SK-N-SH (cell line): ENCODE measurements at regions not wholly inside any gene's neighbourhood (a gene's known extent, or its start where the extent isn't known, plus 50 kb on each side); places are given as distances from the start of the nearest gene placed in this dataset.

Source experiments
- CTCF ChIA-PET: fragments of 300-600, 350-600 bp; formaldehyde crosslinking; extraction: SDS; loops from one replicate; lab custom pipeline; 2021; lab: Yijun Ruan, JAX
- POLR2A ChIA-PET: fragments of 350-600 bp; sonication (Branson Sonifier 250); formaldehyde crosslinking; extraction: SDS; loops from one replicate; lab custom pipeline; 2020; ENCODE audit warnings: antibody characterized with exemption, inconsistent platforms; lab: Yijun Ruan, JAX
- DNase-seq: peaks from one replicate; pipeline ENCODE4 v3.0.0; 2012
- H2AFZ ChIP-seq: fragments of 200-600 bp; sonication (generic); 2 replicates; pipeline ENCODE4 v1.8.1; 2016; ENCODE audit warnings: antibody characterized with exemption, mild to moderate bottlenecking, low read depth
- H3F3A ChIP-seq: fragments of 200-600 bp; sonication (generic); replicated peaks from 2 replicates; pipeline ENCODE3; 2016; ENCODE audit warnings: antibody characterized with exemption, mild to moderate bottlenecking; ENCODE audit not compliant: insufficient read depth
- H3K27ac ChIP-seq, 2 experiments: fragments of 200-500 bp in 1 of 2; fragments of 200-600 bp in 1 of 2; sonication (Bioruptor generic) in 1 of 2; sonication (generic), shearing (Covaris generic) in 1 of 2; 2 replicates each; pipeline versions ENCODE4 v1.5.1 to v1.6.1; 2014 to 2016; ENCODE audit warnings: low read depth in 2 of 2, inconsistent platforms in 1 of 2, low read length in 1 of 2, mild to moderate bottlenecking in 1 of 2, mixed read lengths in 1 of 2
- H3K27me3 ChIP-seq: fragments of 200-600 bp; sonication (generic), shearing (Covaris generic); 2 replicates; pipeline ENCODE4 v1.6.1; 2016; ENCODE audit warnings: mixed run types; ENCODE audit not compliant: insufficient read depth
- H3K36me3 ChIP-seq, 2 experiments: fragments of 200-500 bp in 1 of 2; fragments of 200-600 bp in 1 of 2; sonication (Bioruptor generic) in 1 of 2; sonication (generic) in 1 of 2; replicated peaks in 1 of 2; 2 replicates each; pipeline versions ENCODE3 to v1.5.1; 2014 to 2016; ENCODE audit warnings: low read length in 1 of 2, mild to moderate bottlenecking in 1 of 2; ENCODE audit not compliant: insufficient read depth in 2 of 2, control insufficient read depth in 1 of 2
- H3K4me1 ChIP-seq, 2 experiments: fragments of 200-500 bp in 1 of 2; fragments of 200-600 bp in 1 of 2; sonication (Bioruptor generic) in 1 of 2; sonication (generic), shearing (Covaris generic) in 1 of 2; 2 replicates each; pipeline versions ENCODE4 v1.5.1 to v1.6.1; 2014 to 2016; ENCODE audit warnings: low read depth in 1 of 2, low read length in 1 of 2, mixed run types in 1 of 2; ENCODE audit not compliant: insufficient read depth in 2 of 2, control insufficient read depth in 1 of 2
- H3K4me2 ChIP-seq: fragments of 200-600 bp; sonication (generic), shearing (Covaris generic); 2 replicates; pipeline ENCODE4 v1.6.1; 2017; ENCODE audit warnings: mixed run types
- H3K4me3 ChIP-seq, 2 experiments: fragments of 200-500 bp in 1 of 2; fragments of 200-600 bp in 1 of 2; sonication (Bioruptor generic) in 1 of 2; sonication (generic), shearing (Covaris generic) in 1 of 2; 2 replicates each; pipeline versions ENCODE4 v1.5.1 to v1.8.1; 2014 to 2016; ENCODE audit warnings: low read depth in 2 of 2, inconsistent platforms in 1 of 2, low read length in 1 of 2, mild to moderate bottlenecking in 1 of 2, mixed read lengths in 1 of 2, moderate library complexity in 1 of 2
- H3K79me2 ChIP-seq: fragments of 200-600 bp; sonication (generic); 2 replicates; pipeline ENCODE4 v1.8.1; 2017; ENCODE audit warnings: mild to moderate bottlenecking; ENCODE audit not compliant: insufficient read depth
- H3K9ac ChIP-seq: fragments of 200-600 bp; sonication (generic); 2 replicates; pipeline ENCODE4 v1.6.1; 2017; ENCODE audit warnings: mixed run types
- H3K9me2 ChIP-seq: fragments of 200-600 bp; sonication (generic); 2 replicates; pipeline ENCODE4 v1.6.1; 2017; ENCODE audit warnings: mixed run types
- H3K9me3 ChIP-seq: fragments of 200-600 bp; sonication (generic); 2 replicates; pipeline ENCODE4 v1.6.1; 2017; ENCODE audit warnings: mixed run types, mild to moderate bottlenecking, moderate library complexity
- H4K20me1 ChIP-seq: fragments of 200-600 bp; sonication (generic); 2 replicates; pipeline ENCODE4 v1.6.1; 2017; ENCODE audit warnings: mild to moderate bottlenecking, mixed run types; ENCODE audit not compliant: insufficient read depth
- FOXM1 ChIP-seq: IDR thresholded peaks from 2 replicates; pipeline ENCODE4 v1.4.0; 2012; ENCODE audit warnings: low read depth, mild to moderate bottlenecking
- GATA2 ChIP-seq: sonication (generic); formaldehyde crosslinking; IDR thresholded peaks from 2 replicates; pipeline ENCODE4 v1.5.0; 2020; ENCODE audit warnings: mild to moderate bottlenecking, missing genetic modification reagents
- NFIC ChIP-seq: IDR thresholded peaks from 2 replicates; pipeline ENCODE4 v1.4.0; 2012; ENCODE audit warnings: borderline replicate concordance
- PBX3 ChIP-seq: IDR thresholded peaks from 2 replicates; pipeline ENCODE4; 2012
- SIN3A ChIP-seq: IDR thresholded peaks from 2 replicates; pipeline ENCODE4 v1.6.1; 2012; ENCODE audit warnings: low read depth, mild to moderate bottlenecking, low read length, moderate library complexity, borderline replicate concordance
- TAF1 ChIP-seq: IDR thresholded peaks from 2 replicates; pipeline ENCODE4 v1.6.1; 2012; ENCODE audit warnings: low read depth, mild to moderate bottlenecking, low read length, moderate library complexity, borderline replicate concordance
- USF2 ChIP-seq: fragments of 150-350 bp; IDR thresholded peaks from 2 replicates; pipeline ENCODE4 v1.6.1; 2017; ENCODE audit warnings: antibody characterized with exemption, low read length, low read depth, borderline replicate concordance
- YY1 ChIP-seq: IDR thresholded peaks from 2 replicates; pipeline ENCODE4 v1.4.0; 2012; ENCODE audit warnings: low read depth, mild to moderate bottlenecking
- ZBTB33 ChIP-seq: IDR thresholded peaks from 2 replicates; pipeline ENCODE4 v1.4.0; 2012; ENCODE audit warnings: low read depth, borderline replicate concordance
- WGBS: methylation state at CpG from one replicate; pipeline ENCODE4 v1.1.6; 2017; ENCODE audit warnings: low lambda C conversion rate; 5-methylcytosine and 5-hydroxymethylcytosine counted together

GRCh38 chr7:155163696-155164095 is 93.6 kb downstream of the HTR5A start:
- no peak overlapping the region for H3K9ac ChIP-seq
- no peak overlapping the region for H3K27ac ChIP-seq
- no peaks in the 10 kb centered on the region for H4K20me1 ChIP-seq
- DNase-seq, result no peak
- ChIA-PET POLR2A (no interaction called here), CTCF (interaction anchor here (1.1 to 3.8 kb wide), 3 partner anchors 26 to 236 kb away, joined by 3 to 14 read pairs (median 4); no protein-coding TSS in a partner anchor)
- H3K9me3 ChIP-seq, result no peaks in the 10 kb centered on the region
- no peaks in the 10 kb centered on the region for H3F3A ChIP-seq
- no peaks in the 10 kb centered on the region for H3K79me2 ChIP-seq
- no peaks in the 10 kb centered on the region for H3K36me3 ChIP-seq
- H3K27me3 ChIP-seq, result peaks cover 10% of the 10 kb centered on the region; the same call in 1 of the 2 replicates
- H3K4me2 ChIP-seq, result no peak overlapping the region
- no peaks in the 10 kb centered on the region for H3K9me2 ChIP-seq
- H3K4me3 ChIP-seq, result no peak overlapping the region
- TF ChIP-seq YY1, result no peak
- TF ChIP-seq TAF1, result no peak
- TF ChIP-seq PBX3, result no peak
- no peak for TF ChIP-seq SIN3A
- no peak for TF ChIP-seq GATA2 (CRISPR knock-in tag)
- TF ChIP-seq USF2, result no peak
- no peak for TF ChIP-seq ZBTB33
- no peaks in the 10 kb centered on the region for H3K4me1 ChIP-seq
- no peak overlapping the region for H2AFZ ChIP-seq
- WGBS, result 50% methylated on average over 7 of the region's 7 CpGs

GRCh38 chr7:155164316-155164715 is 94.2 kb downstream of the HTR5A start:
- CTCF ChIA-PET, result interaction anchor here (1.5 to 3.8 kb wide), 2 partner anchors 26 to 237 kb away, joined by 4 to 14 read pairs; no protein-coding TSS in a partner anchor
- H3K9me2 ChIP-seq, result no peaks in the 10 kb centered on the region
- WGBS, result 16% methylated on average over 7 of the region's 8 CpGs

More at GRCh38 chr7:155164316-155164715, 94.2 kb downstream of the HTR5A start:
- H3K27me3 ChIP-seq, result peaks cover 10% of the 10 kb centered on the region; the same call in 1 of the 2 replicates
- TF ChIP-seq NFIC (no peak), FOXM1 (no peak)
- TF ChIP-seq, all 33 proteins: peak for 0
- Histone ChIP-seq H3K79me2 (no peaks in the 10 kb centered on the region), H3K4me3 (no peak overlapping the region), H3K9me3 (no peaks in the 10 kb centered on the region), H3K4me1 (no peaks in the 10 kb centered on the region), H3K36me3 (no peaks in the 10 kb centered on the region), H2AFZ (no peak overlapping the region), H3K9ac (no peak overlapping the region), H3F3A (no peaks in the 10 kb centered on the region), H3K4me2 (no peak overlapping the region), H3K27ac (no peak overlapping the region), H4K20me1 (no peaks in the 10 kb centered on the region)
- no peak for DNase-seq
- POLR2A ChIA-PET, result no interaction called here
